DMS153 (cell line): ENCODE measurements at regions not wholly inside any gene's neighbourhood (a gene's known extent, or its start where the extent isn't known, plus 50 kb on each side); places are given as distances from the start of the nearest gene placed in this dataset.
A peak's percentile ranks its signal among the peaks of the same experiment; 100 is the strongest.

Experiments used
- DNase-seq: peaks from one replicate; lab custom pipeline; 2025; lab: John Stamatoyannopoulos, UW

DNA sequence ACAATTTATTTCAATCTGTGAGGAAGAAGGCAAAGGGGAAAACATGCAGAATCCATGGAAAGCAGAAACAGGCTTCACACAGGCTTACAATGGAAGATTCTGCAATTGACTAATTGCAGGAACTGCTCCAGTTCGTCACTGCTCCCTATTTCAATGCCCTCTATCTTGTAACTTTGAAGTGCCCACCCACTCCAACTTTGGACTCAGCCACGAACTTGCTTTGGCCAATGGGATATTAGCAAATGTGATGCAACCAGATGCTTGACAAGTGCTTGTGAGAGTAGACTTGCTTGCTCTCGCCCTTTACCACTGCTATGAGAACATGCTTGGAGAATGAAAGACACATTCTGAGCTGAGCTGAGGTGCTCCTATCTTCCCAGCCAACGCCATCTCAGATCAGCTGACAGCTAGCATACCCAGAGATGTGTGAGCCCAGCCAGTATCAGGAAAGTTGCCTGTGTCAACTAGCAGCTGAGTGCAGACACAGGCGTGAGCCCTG, 105.7 kb upstream of the PTCHD1 start:
- DNase-seq: no peak

- no peak for DNase-seq
Observed at GRCh38 chrX:23235051-23235450, 99.6 kb upstream of the PTCHD1 start.

- DNase-seq: no peak
Observed at GRCh38 chrX:23246001-23246400, 88.6 kb upstream of the PTCHD1 start.

DNA sequence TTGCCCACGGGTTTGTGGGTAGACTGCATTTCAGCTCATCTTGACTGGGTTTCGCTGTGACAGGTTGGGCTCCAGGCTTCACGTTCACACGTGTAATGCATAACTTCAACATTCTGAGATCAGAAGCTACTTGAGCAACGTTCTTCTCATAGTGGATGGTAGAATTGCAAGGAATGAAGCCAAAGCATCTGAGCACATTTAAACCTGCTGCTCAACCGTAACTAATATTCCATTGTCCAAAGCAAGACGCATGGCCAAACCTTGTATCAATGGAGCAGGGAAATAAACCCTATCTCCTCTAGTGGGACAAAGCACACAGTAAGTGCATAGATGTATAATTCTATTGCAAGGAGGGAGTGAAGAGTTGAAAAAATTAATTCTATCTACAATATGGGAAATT, 86.5 kb upstream of the PTCHD1 start:
- no peak for DNase-seq

DNA sequence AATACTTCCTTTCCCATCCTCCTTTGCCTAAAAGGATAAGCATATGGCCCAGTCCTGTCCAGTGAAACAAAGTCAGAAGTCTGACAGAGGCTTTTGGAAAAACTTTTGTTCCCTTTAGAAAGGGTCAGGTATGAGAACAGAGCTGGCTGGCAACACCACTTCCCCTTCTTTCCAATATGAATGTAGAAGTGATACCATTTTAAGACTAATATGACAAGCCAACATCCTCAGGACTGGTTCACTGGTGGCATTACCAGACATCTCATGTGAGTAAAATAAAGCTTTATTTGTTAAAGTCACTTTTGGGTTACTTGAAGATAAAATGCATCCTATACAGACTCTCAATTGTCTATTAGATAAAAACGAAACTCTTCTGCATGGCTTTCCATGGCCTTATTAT, 83.6 kb upstream of the PTCHD1 start:
- DNase-seq: no peak

- DNase-seq: no peak
Observed at GRCh38 chrX:23263892-23264291, 70.8 kb upstream of the PTCHD1 start.

DNA sequence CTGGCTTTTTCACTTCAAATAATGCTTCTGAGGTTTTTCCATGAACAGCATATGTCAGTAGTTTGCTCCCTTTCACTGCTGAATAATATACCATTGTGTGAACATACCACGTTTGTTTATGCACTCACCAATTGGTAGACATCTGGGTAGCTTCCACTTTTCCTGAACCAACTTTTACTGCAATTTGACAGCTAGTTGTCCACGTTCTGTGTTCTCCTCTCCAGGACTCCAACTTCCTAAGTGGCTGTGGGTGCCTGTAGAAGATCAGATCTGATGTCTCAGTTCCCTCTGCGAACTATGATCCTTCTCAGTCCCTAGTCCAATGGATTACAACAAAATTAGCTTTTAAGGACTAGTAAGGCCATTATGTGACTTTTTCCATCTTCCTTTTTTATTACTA, 64.7 kb upstream of the PTCHD1 start:
- DNase-seq: no peak

- no peak for DNase-seq
Observed at GRCh38 chrX:23271026-23271425, 63.6 kb upstream of the PTCHD1 start.

DNA sequence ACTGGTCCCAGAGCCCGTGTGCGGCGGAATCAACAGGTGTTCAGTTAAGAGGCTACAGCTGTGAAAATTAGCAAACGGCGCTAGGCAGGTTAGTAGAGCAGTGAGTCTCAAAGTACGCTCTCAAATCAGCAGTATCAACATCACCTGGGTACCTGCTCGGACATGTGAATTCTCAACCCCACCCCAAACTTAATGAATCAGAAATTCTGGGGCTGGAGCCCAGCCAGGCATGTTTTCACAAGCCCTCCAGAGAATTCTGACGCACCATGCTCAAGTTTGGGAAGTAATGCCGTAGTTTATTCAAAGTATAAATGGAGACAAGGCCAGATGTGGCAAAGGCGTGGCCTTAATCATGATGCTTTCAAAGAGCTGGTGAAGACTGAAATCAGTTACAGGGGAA, 58.2 kb upstream of the PTCHD1 start:
- peak; percentile 5 for DNase-seq
